ENCODE measurements at regions not wholly inside any gene's neighbourhood (a gene's known extent, or its start where the extent isn't known, plus 50 kb on each side); places are given as distances from the start of the nearest gene placed in this dataset.

GRCh38 chr12:115308918-115309317, 624.9 kb upstream of the TBX3 start:
- no peak for DNase-seq
- Mint-ChIP-seq H3K4me3 (no peak overlapping the region), H3K27ac (no peak overlapping the region), H3K4me1 (peaks cover 65% of the 10 kb centered on the region), H3K36me3 (ENCODE audit: low read depth) (no peaks in the 10 kb centered on the region), H3K9me3 (peaks cover 4% of the 10 kb centered on the region), H3K27me3 (ENCODE audit: low read depth, poor library complexity) (peaks cover 7% of the 10 kb centered on the region)
- TF ChIP-seq CTCF (IDR thresholded peaks at IDR 0.05) = no peak

GRCh38 chr12:115306380-115306779, 622.4 kb upstream of the TBX3 start:
- TF ChIP-seq CTCF (IDR thresholded peaks at IDR 0.05) = no peak

DNA sequence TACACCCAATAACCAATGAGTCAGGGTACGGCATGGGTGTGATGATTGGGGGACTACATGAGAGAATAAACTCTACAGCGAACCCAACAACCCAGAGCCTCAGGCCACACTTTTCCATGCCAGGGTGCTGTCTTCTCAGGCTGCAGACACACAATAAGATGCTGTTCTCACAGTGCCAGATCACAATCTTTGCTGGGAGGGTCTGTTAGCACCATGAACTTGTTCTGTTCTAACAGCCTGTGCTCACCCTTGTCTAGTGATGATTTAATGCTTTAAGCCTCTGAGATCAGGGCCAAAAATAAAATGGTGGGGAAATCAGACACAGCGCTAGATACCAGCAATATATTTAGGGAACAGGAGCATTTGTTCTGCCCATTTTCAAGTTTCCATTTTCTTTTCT, 621.9 kb upstream of the TBX3 start:
- DNase-seq = no peak
- peaks cover 12% of the 10 kb centered on the region for H3K27me3 Mint-ChIP-seq (ENCODE audit: low read depth, poor library complexity)
- H3K4me1 Mint-ChIP-seq = peaks cover 47% of the 10 kb centered on the region
- H3K9me3 Mint-ChIP-seq = peaks cover 17% of the 10 kb centered on the region
- TF ChIP-seq CTCF (IDR thresholded peaks at IDR 0.05) = no peak
- no peak overlapping the region for H3K27ac Mint-ChIP-seq
- H3K36me3 Mint-ChIP-seq (ENCODE audit: low read depth) = no peaks in the 10 kb centered on the region
- no peak overlapping the region for H3K4me3 Mint-ChIP-seq

More at GRCh38 chr12:115306380-115306779, 622.4 kb upstream of the TBX3 start:
- no peak for DNase-seq
- peak overlapping the region; percentile 68 for H3K27ac Mint-ChIP-seq
- H3K4me3 Mint-ChIP-seq = no peak overlapping the region
- H3K4me1 Mint-ChIP-seq = peaks cover 52% of the 10 kb centered on the region
- H3K36me3 Mint-ChIP-seq (ENCODE audit: low read depth) = no peaks in the 10 kb centered on the region
- H3K9me3 Mint-ChIP-seq = peaks cover 15% of the 10 kb centered on the region
- H3K27me3 Mint-ChIP-seq (ENCODE audit: low read depth, poor library complexity) = peaks cover 12% of the 10 kb centered on the region

DNA sequence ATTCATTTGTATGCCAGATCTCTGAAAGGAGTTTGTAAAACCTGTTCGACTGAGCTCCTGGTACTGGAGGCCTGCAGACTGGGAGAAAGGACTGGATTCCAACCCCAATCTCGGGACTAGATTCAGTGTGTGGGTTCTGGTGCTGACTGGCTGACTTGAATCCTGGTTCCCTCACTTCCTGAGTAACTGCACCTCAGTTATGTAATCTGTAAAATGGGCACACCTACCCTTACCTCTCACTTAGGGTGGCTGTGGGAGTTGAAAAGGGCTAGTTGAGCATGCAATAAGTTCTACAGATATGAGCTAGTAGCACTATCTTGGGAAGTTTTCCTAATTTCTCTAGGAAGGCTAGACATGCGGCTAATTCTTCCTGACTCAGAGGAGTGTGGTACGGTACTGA, 621.3 kb upstream of the TBX3 start:
- peaks cover 45% of the 10 kb centered on the region for H3K4me1 Mint-ChIP-seq
- TF ChIP-seq CTCF (IDR thresholded peaks at IDR 0.05) = no peak
- no peak overlapping the region for H3K27ac Mint-ChIP-seq
- no peak overlapping the region for H3K4me3 Mint-ChIP-seq
- DNase-seq = no peak
- H3K9me3 Mint-ChIP-seq = peaks cover 16% of the 10 kb centered on the region
- no peaks in the 10 kb centered on the region for H3K36me3 Mint-ChIP-seq (ENCODE audit: low read depth)
- peaks cover 12% of the 10 kb centered on the region for H3K27me3 Mint-ChIP-seq (ENCODE audit: low read depth, poor library complexity)

- Mint-ChIP-seq H3K36me3 (ENCODE audit: low read depth) (no peaks in the 10 kb centered on the region), H3K9me3 (peaks cover 16% of the 10 kb centered on the region), H3K27ac (peak overlapping the region; percentile 70), H3K27me3 (ENCODE audit: low read depth, poor library complexity) (peaks cover 7% of the 10 kb centered on the region), H3K4me3 (no peak overlapping the region), H3K4me1 (peaks cover 43% of the 10 kb centered on the region)
- peak; percentile 21 for DNase-seq
- no peak for TF ChIP-seq CTCF (IDR thresholded peaks at IDR 0.05)
These were observed 619.8 kb upstream of the TBX3 start for GRCh38 chr12:115303723-115304309.

DNA sequence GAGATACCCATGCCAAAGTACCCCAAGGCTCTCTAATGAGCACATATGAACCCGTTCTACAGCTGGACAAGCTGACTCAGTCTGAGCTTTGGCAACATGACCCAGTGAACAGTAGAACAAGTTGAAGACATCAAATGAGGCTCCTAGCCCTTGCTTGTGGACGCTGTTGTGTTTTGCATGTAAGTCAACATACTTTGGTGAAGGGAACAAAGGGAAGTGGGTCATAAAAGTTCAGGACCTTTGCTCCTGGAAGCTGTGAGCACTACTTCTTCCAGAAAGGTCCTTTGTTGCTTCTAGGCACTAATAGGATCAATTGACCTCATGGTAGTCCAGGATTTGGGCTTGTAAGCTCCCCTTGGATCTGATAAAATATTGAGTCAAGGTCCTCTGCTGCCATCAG, 613.5 kb upstream of the TBX3 start:
- Mint-ChIP-seq H3K36me3 (ENCODE audit: low read depth) (no peaks in the 10 kb centered on the region), H3K9me3 (peaks cover 16% of the 10 kb centered on the region), H3K27me3 (ENCODE audit: low read depth, poor library complexity) (peaks cover 4% of the 10 kb centered on the region), H3K4me1 (peaks cover 36% of the 10 kb centered on the region), H3K27ac (no peak overlapping the region), H3K4me3 (no peak overlapping the region)
- DNase-seq = no peak
- no peak for TF ChIP-seq CTCF (IDR thresholded peaks at IDR 0.05)

Measured in nephron progenitor cell (in vitro differentiated cells).